MCF 10A (cell line): ENCODE measurements at regions not wholly inside any gene's neighbourhood (a gene's known extent, or its start where the extent isn't known, plus 50 kb on each side); places are given as distances from the start of the nearest gene placed in this dataset.

Source experiments
- BruUV-seq: library from RNA; stranded (reverse); fragments of 400-500 nt; replicated peaks from 2 replicates; lab custom pipeline; 2021; lab: Mats Ljungman, UMichigan
- CTCF ChIA-PET: fragments of 300-600 bp; sonication (Branson Sonifier 250); formaldehyde crosslinking; extraction: SDS; loops from one replicate; lab custom pipeline; 2021; ENCODE audit warnings: antibody characterized with exemption, inconsistent platforms; lab: Yijun Ruan, JAX
- POLR2A ChIA-PET: fragments of 300-600, 350-650 bp; sonication (Branson Sonifier 250); formaldehyde crosslinking; extraction: SDS; loops from one replicate; lab custom pipeline; 2020; ENCODE audit warnings: antibody characterized with exemption, inconsistent platforms; lab: Yijun Ruan, JAX
- DNase-seq: peaks from one replicate; pipeline ENCODE4 v3.0.0-alpha.2; 2018; ENCODE audit not compliant: unreplicated experiment
- H3K27ac Mint-ChIP-seq: one replicate; pipeline ENCODE4 v1.8.0; 2022; ENCODE audit warnings: mild to moderate bottlenecking, low read depth, mixed read lengths; ENCODE audit not compliant: unreplicated experiment
- H3K27me3 Mint-ChIP-seq: one replicate; pipeline ENCODE4 v1.8.0; 2022; ENCODE audit warnings: mixed read lengths; ENCODE audit not compliant: insufficient read depth, unreplicated experiment
- H3K36me3 Mint-ChIP-seq: one replicate; pipeline ENCODE4 v1.8.0; 2022; ENCODE audit warnings: mild to moderate bottlenecking, moderate library complexity, mixed read lengths; ENCODE audit not compliant: insufficient read depth, unreplicated experiment
- H3K4me1 Mint-ChIP-seq: one replicate; pipeline ENCODE4 v1.8.0; 2022; ENCODE audit warnings: mixed read lengths; ENCODE audit not compliant: insufficient read depth, unreplicated experiment
- H3K4me3 Mint-ChIP-seq: one replicate; pipeline ENCODE4 v1.8.0; 2022; ENCODE audit warnings: mild to moderate bottlenecking, moderate library complexity, mixed read lengths; ENCODE audit not compliant: unreplicated experiment
- H3K9me3 Mint-ChIP-seq: one replicate; pipeline ENCODE4 v1.8.0; 2022; ENCODE audit warnings: mixed read lengths; ENCODE audit not compliant: unreplicated experiment
- intact Hi-C: fragments of 100-400 bp; cut with micrococcal nuclease; formaldehyde crosslinking; loops from 2 replicates; pipeline ENCODE4 v1.14.1; 2022
- TF ChIP-seq, protein P1 (sequence below): fragments of 200-600 bp; IDR thresholded peaks from one replicate; pipeline ENCODE4 v1.8.0; 2022; ENCODE audit warnings: antibody characterized with exemption, mild to moderate bottlenecking; ENCODE audit not compliant: unreplicated experiment

DNA sequence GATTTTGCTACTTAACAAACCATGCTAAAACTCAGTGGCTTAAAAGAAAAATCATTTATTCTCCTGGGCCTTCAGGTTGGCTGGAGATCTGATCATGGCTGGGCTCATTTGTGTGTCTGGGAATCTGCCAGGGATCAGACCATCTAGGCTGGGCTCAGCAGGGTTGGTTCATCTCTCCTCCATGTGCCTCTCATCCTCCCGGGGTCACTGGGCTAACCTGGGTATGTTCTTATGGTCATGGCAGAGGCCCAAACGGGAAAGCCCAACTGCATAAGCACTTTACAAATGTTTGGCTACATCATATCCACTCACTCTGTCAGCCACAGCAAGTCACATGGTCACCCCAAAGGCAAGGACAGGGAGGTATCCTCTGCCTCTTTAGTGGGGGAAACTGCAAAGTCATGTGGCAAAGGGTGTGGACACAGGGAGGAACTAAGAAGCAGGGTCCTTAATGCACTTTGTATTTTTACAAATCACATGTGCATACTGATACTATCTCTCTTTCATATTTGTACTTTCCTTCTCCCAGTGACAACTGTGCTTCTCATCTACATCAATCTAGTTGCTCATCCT is 231.4 kb downstream of the BUB3 start:
- Mint-ChIP-seq H3K36me3 (no peaks in the 10 kb centered on the region), H3K27me3 (no peaks in the 10 kb centered on the region), H3K27ac (no peak overlapping the region), H3K4me1 (peaks cover 7% of the 10 kb centered on the region), H3K4me3 (no peak overlapping the region), H3K9me3 (peaks cover 8% of the 10 kb centered on the region)
- no peak for DNase-seq
- intact Hi-C loops = no loop called here
- no TSS peak for BruUV-seq
- TF ChIP-seq, protein P1, sequence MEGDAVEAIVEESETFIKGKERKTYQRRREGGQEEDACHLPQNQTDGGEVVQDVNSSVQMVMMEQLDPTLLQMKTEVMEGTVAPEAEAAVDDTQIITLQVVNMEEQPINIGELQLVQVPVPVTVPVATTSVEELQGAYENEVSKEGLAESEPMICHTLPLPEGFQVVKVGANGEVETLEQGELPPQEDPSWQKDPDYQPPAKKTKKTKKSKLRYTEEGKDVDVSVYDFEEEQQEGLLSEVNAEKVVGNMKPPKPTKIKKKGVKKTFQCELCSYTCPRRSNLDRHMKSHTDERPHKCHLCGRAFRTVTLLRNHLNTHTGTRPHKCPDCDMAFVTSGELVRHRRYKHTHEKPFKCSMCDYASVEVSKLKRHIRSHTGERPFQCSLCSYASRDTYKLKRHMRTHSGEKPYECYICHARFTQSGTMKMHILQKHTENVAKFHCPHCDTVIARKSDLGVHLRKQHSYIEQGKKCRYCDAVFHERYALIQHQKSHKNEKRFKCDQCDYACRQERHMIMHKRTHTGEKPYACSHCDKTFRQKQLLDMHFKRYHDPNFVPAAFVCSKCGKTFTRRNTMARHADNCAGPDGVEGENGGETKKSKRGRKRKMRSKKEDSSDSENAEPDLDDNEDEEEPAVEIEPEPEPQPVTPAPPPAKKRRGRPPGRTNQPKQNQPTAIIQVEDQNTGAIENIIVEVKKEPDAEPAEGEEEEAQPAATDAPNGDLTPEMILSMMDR = no peak
- ChIA-PET CTCF (interaction anchor here (1.3 to 1.8 kb wide), 2 partner anchors 342 kb away, joined by 6 to 7 read pairs; no protein-coding TSS in a partner anchor), POLR2A (no interaction called here)

DNA sequence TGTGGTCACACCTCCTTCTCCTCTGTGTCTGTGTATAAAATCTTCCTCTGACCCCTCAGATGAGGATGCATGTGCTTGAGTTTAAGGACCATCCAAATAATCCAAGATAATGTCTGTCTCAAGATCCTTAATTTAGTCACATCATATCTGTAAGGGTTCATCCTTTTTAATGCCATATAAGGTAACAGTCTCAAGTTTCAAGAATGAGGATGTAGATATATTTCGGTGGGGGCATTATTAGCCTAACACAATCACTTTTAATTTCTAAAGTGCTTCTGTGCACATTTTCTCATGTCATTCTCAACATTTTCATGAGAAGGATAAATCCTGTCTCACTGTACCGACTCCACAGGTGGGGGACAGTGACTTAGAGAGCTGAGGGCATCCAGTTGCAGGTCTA is 235.3 kb downstream of the BUB3 start:
- intact Hi-C loops = no loop called here
- BruUV-seq = no TSS peak
- H3K4me3 Mint-ChIP-seq = no peak overlapping the region
- H3K9me3 Mint-ChIP-seq = peaks cover 8% of the 10 kb centered on the region
- no peaks in the 10 kb centered on the region for H3K36me3 Mint-ChIP-seq
- CTCF ChIA-PET = interaction anchor here (1.3 kb wide), 1 partner anchor 9 kb away, joined by 6 read pairs; no protein-coding TSS in a partner anchor
- no peaks in the 10 kb centered on the region for H3K27me3 Mint-ChIP-seq
- POLR2A ChIA-PET = no interaction called here
- TF ChIP-seq, protein P1 = no peak
- no peaks in the 10 kb centered on the region for H3K4me1 Mint-ChIP-seq
- no peak for DNase-seq
- H3K27ac Mint-ChIP-seq = no peak overlapping the region

DNA sequence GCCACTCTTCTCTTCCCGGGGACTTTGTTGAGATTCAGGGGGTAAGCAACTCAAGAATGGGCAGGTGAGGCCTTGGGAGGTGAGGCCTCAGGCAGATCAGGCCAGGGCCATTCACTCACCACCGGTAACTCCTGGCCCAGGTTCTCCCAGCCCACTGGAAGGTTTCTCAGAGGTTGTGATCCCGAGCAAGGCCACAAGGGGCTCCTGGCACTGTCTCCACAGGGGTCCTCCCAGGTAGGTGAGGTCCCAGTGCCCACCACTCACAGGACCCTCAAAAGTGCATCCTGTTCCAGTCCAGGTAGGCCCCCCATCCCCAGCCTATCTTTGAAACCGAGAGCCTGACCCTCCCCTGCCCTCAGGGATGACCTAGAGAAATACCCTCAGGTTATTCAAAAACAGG is 236.1 kb downstream of the BUB3 start:
- intact Hi-C loops = loop anchor here (10.0 kb wide), 1 partner anchor 144 kb away; no protein-coding TSS in a partner anchor
- no TSS peak for BruUV-seq
- POLR2A ChIA-PET = no interaction called here
- Mint-ChIP-seq H3K27me3 (no peaks in the 10 kb centered on the region), H3K27ac (no peak overlapping the region), H3K36me3 (no peaks in the 10 kb centered on the region), H3K4me3 (no peak overlapping the region), H3K4me1 (no peaks in the 10 kb centered on the region), H3K9me3 (peaks cover 8% of the 10 kb centered on the region)
- TF ChIP-seq, protein P1 = no peak
- CTCF ChIA-PET = no interaction called here
- DNase-seq = no peak

DNA sequence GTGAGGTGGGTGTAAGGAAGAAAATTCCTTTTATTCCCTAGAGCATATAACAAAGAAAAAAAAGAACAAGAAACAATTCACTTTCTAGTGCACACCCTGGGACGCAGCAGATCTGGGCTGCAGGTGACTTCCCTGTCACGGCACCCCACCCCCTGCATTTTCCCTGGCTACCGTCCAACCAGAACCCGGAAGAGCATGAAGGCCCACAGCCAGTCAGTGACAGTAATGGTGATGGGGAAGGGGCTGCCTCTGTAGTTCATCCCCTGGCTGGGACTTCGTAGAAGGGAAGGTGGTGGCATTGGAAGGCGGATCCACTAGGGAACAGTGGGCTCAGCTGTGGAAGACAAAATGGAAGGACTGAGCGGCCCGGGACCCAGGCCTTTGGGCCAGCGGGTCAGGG is 236.7 kb downstream of the BUB3 start:
- POLR2A ChIA-PET = no interaction called here
- no TSS peak for BruUV-seq
- no peaks in the 10 kb centered on the region for H3K36me3 Mint-ChIP-seq
- H3K27me3 Mint-ChIP-seq = no peaks in the 10 kb centered on the region
- H3K27ac Mint-ChIP-seq = no peak overlapping the region
- TF ChIP-seq, protein P1 = no peak
- no peak for DNase-seq
- CTCF ChIA-PET = no interaction called here
- peaks cover 8% of the 10 kb centered on the region for H3K9me3 Mint-ChIP-seq
- no peaks in the 10 kb centered on the region for H3K4me1 Mint-ChIP-seq
- H3K4me3 Mint-ChIP-seq = no peak overlapping the region
- intact Hi-C loops = loop anchor here (10.0 kb wide), 1 partner anchor 144 kb away; no protein-coding TSS in a partner anchor
